GM18858 (cell line): ENCODE measurements at regions not wholly inside any gene's neighbourhood (a gene's known extent, or its start where the extent isn't known, plus 50 kb on each side); places are given as distances from the start of the nearest gene placed in this dataset.
"Not testable (repeated sequence)": the region's sequence is repeated elsewhere in the genome, so short reads cannot be mapped to it uniquely, and the experiment has no call there.

Experiments
- ATAC-seq: cut with Tn5 transposase; IDR thresholded peaks from one replicate; pipeline ENCODE4 v1.9.1; 2021; ENCODE audit not compliant: unreplicated experiment

DNA sequence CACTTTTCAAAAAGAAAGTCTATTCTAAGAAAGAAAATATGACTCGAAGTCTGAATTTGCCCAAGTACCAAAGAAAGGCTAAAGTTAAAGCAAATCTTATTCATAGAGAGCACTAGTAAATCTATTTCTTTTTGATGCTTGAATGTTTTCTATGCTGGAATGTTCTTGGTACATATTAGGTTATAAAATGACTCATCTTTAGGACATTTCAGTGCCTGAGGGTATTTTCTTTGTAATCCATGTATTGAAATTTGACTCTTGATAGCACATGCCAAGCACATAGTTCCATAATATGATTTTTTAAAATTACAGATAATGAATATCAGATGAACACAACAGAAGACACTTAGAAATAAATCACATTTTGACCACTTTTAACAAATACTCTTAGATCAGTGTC, 232.8 kb downstream of the TRIML1 start:
- ATAC-seq: no peak

DNA sequence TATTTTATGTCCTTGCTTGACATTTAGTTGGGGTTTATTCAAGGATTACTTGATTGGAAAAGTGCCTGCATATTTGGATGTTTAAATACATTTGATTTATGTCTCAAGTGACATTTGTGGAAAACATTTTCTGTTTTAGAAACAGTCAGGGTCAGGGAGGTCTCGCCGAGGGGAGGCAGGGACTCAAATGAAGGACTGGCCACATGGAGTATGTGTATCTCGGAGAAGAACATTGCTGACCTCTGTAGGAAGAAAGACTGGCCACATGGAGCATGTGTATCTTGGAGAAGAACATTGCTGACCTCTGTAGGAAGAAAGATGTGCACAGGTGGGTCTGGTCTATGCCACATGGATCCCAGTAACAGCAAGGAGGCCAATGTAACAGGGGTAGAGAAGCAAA, 233.6 kb downstream of the TRIML1 start:
- no peak for ATAC-seq

DNA sequence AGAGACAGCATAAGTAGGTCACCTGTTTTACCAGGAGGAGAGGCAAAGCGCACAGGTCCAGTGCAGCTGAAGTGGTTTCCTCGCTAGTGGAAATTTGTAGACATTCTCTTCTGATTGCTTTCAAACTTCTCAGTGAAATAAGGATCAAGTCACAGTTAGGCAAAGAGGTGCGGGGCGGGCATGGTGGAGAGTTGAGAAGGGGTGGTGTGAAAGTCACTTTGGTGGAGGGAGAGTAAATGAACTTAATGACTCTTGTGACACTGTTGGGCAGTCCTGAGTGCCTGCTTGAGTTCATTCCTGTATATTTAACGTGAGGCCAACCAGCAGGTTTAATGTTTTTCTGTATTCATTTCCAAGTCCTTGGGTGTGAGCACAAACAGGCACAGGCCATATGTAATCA, 235.6 kb downstream of the TRIML1 start:
- no peak for ATAC-seq

DNA sequence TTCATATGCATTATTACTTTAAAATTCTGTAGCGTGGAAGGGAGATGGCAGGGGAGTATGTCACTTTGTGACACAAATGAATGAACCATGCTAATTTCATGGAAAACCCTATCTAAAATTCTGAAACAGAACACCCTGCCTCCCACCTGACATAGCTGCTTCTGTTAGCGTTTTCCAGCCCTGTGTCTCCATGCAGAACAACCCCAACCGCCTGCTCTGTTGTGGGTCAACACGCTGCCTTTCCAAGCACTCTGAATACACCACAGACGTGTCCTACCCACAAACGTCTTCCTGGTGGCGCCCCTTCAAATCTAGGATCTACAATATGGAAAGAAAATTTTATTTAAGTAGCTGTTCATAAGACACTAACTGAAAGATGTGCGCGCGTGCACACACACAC, 238.6 kb downstream of the TRIML1 start:
- no peak for ATAC-seq

DNA sequence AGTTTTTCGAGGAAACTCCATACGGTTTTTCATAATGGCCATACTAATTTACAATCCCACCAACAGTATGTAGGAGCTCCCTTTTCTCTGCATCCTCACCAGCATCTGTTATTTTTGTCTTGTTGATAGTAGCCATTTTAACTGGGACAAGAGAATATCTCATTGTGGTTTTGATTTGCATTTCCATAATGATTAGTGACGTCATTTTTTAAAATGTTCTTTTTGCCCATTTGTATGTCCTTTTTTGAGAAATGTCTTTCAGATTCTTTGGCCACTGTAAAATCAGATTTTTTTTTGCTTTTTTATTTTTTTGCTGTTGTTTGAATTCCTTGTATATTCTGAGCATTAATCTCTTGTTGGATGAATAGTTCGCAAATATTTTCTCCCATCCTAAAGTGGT, 243.9 kb downstream of the TRIML1 start:
- no peak for ATAC-seq

DNA sequence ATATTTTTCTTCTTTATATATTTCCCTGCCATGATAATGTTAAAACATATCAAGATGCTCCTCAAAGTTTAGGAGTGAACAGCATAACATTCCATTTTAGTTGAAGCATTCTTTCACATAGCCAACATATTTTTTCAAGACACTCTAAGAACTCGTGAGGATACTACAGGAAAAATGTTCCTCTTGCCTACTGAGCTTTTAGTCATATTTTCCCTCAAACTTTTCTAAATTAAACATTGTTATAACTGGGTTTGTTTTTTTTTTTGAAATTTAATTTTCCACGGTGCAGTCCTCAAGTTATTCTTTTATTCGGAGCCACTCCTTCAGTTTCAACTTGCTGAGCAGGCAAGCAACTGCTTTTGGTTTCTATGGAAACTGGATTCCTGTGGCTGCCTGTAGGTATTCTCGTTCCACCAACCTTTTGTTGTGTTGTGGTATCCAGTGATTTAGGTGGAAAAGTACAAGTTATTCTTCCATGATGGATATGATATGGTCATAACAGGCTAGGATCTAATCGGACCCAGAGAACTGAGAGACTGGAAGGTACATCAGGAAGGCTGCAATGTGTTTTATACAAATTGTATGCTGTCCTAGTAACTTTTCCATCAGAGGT, 248.0 kb downstream of the TRIML1 start:
- no peak for ATAC-seq

DNA sequence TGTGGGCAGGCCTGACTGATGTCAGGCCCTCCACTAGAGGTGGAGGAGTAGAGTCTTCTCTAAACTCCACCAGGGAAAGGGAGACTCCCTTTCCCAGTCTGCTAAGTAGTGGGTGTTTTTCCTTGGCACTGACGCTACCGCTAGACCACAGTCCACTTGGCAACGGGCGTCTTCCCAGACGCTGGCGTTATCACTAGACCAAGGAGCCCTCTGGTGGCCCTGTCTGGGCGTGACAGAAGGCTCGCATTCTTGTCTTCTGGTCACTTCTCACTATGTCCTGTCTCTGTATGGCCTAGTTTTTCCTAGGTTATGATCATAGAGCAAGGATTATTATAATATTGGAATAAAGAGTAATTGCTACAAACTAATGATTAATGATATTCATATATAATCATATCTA, 252.1 kb downstream of the TRIML1 start:
- not testable (repeated sequence) for ATAC-seq

DNA sequence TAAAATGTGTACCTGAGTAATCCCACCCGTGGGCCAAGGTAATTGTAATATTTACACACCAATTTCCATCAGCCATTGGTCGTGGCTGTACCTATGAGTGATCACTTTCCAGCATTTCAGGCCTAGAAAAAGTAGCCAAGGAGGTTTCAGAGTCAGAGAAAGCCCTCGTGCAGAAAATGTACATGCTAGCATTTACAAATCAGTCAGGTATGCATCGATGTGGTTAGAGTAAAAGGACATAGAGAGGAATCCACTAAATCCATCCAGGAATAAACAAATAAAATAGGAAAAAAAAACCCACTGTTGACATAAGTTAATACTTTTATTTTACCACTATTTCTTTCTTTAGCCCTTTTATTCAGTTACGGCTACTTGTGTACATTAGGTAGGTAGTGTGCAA, 256.8 kb downstream of the TRIML1 start:
- ATAC-seq: no peak

DNA sequence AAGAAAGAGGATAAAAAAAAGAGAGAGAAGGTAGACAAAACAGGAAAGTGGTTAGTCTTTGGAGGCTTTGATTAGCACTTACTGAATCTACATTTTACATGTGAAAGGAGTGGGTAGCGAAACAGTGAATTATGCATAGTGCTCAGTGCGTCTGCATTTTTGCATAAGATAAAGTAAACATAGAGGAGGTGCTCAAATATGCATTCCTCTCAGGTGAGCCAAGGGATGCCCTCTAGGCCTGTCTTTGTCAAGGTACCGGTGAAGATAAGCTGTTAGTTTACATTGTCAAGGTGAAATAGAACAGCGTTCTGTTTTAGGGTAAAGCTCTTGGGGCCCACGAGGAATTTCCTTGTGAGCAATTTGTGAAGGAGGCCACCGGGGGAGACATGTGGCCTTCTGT, 260.6 kb downstream of the TRIML1 start:
- ATAC-seq: no peak

DNA sequence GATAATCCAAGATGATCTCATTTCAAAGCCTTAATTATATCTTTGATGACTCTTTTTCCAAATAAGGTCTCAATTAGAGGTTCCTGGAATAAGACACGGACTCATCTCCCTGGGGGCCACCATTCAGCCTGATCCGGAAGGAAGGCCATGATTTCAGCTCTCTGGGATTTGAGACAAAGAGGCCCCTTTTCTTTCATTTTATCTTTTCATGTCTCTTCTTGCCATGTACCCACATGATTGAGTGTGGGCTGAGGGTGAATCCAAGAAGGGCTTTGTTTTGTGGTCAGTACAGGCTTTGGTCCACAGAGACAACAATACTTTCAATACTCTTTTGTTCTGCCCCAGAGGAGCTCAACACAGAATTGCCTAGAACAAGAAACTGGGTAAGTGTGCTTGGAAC, 261.2 kb downstream of the TRIML1 start:
- no peak for ATAC-seq

DNA sequence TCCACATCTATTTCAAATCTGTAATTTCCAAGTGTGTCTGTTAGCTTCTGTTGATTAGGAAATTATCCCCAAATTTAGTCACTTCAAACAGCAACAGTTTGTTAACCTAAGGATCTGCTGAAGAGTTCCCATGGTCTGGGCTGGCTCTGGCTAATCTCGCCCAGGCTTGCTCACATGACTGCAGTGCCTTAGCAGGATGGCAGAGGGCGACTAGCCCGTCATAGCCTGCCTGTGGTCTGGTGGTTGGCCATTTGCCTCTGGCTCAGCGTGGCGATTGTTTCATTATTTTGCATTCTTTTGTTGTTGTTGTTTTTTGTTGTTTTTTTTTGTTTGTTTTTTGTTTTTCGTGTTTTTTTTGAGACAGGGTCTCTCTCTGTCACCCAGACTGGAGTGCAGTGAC, 264.0 kb downstream of the TRIML1 start:
- ATAC-seq: no peak

DNA sequence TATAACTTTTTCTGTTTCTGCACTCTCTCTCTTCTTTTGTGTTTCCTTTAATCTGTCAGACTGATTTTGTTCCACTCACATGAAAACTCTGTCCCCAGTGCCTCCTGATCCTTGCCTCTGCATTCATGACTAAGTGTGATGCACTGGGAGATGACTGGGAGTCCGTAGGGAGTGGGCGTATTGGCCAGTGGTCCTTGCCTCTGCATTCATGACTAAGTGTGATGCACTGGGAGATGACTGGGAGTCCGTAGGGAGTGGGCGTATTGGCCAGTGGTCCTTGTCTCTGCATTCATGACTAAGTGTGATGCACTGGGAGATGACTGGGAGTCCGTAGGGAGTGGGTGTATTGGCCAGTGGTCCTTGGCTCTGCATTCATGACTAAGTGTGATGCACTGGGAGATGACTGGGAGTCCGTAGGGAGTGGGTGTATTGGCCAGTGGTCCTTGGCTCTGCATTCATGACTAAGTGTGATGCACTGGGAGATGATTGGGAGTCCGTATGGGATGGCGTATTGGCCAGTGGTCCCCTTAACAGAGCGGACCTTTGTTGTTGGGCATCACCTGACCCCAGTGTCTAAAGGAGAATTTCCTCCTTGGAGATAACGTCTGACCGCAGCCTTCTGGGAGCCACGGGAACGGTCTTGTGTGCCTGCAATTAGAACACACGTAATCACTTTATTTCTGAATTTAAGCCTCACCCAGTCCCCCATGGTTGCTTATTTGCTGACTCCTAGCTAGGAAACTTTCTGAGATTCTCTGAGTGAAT, 266.0 kb downstream of the TRIML1 start:
- ATAC-seq: not testable (repeated sequence)

DNA sequence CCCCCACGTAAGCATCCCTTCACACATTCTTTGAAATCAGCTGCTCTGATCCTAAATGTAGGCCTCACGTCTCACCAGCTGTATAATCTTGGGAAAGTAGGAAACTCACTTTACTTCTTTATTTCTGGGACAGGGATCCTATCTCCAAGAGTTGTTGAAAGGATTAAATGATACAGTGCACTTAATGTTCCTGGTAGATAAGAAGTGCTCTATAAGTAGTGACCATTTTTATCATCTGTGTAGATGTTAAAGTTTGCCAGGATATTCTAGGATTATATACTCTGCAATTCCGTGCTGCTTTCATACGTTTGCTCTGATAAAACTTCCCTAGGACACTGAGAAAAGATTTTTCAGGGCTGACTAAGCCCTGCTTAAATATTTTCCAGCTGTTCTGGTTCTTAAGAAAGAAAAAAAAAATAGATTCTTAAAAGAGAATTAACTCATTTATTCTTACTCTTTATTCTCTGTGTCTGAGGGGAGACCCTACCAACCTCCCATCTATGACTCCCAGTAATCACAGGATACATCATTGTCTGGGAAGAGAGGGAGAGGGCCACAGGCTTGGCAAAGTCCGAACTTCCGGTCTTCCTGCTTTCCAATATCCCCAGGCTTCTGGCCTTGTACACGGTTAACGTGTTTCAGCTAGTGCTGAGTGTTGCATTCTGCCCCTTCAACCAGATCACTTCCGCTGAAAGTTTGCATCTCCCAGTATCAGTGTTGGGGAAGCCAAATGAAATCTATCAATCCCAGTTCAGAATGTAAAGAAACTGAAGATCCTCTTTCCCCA, 269.2 kb downstream of the TRIML1 start:
- no peak for ATAC-seq

DNA sequence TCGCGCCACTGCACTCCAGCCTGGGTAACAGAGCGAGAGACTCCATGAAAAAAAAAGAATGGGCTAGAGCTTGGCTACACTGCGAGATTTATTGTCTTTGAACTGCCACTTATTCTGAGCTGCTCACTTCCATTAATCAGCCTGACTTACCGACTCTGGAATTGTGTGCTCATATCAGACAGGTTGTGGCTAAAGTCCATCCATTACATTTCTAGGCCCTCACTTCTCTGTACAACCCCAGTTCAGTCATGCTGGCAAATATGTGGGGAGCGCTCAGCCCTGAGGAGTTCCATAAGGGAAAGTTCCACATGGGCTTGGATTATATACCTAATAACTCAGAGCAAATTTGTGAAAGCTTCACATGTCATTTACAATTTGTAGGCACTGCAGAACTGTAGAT, 270.6 kb downstream of the TRIML1 start:
- no peak for ATAC-seq

DNA sequence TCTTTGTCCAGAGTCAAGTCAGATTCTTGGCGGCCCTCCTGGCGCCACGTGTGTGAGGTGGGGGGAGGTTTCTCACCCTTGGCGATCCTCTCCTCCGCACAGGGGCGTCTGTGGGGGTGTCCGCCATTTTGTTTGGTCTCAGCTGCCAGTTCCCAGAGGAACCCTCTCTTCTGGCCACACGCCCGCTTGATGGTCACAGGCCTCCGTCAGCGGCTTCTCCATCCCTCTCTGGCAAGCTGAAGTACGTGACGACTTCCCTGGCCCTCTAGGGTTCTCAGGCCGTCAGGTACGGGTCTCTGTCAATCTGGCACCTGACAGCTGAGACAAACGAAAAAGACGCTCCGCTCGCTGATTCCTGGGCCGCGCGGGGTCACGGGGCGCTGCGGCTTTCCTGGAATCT, 272.6 kb downstream of the TRIML1 start:
- no peak for ATAC-seq

DNA sequence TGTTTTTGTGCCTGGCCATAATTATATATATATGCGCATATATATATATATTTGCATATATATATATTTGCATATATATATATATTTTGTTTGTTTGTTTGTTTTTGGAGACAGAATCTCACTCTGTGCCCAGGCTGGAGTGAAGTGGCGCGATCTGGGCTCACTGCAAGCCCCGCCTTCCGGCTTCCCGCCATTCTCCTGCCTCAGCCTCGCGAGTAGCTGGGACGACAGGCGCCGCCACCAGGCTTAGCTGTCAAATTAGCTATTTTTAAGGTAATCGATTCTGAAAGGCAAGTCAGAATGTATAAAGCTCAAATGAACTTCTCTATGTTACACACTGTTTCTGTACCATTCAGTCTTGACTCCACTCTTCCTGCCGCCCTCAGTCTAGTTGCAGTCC, 273.3 kb downstream of the TRIML1 start:
- no peak for ATAC-seq

DNA sequence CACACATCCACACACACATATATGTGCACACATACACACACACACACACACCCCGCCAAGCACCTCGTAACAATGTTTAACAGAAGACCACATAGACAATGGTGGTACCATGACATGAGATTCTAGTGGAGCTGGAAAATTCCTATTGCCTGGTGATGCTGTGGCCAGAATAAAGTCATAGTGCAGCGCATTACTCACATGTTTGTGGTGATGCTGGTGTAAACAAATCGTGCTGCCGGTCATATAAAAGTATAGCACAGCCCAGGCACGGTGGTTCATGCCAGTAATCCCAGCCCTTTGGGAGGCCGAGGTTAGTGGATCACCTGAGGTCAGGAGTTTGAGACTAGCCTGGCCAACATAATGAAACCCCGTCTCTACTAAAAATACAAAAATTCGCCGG, 275.2 kb downstream of the TRIML1 start:
- no peak for ATAC-seq

DNA sequence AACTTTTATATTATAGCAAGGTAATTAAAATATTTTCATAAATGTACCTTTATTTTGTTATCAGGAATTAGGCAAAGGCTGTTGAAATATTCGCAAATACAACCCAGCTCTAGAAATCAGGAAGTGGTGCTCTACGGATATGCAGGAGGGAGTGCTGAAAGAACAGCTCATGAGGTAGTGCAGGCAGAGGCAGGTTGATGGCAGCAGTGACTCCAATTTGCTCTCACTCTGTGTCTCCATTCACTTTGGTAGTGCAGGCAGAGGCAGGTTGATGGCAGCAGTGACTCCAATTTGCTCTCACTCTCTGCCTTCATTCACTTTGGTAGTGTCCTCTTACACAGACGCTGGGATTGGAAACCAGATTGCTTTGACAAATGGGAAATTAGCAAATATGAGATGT, 277.9 kb downstream of the TRIML1 start:
- ATAC-seq: no peak

DNA sequence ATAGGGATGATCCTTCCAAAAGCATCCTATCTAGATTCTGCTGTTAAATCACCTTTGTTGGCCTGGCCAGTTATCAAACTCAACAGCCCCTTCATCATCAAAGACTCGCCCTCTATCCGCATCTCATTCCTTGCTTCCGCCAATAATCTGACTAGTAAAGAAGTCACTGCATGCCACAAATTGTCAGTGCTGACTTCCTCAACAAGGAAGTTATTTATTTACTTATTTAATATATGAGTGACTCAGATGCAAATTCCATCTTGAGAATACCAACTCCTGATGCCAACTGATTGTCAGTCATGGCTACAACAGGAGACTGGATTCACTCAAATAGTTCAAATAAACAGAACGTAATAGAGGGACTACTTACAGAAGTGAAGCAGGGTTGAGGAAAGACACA, 283.8 kb downstream of the TRIML1 start:
- no peak for ATAC-seq

DNA sequence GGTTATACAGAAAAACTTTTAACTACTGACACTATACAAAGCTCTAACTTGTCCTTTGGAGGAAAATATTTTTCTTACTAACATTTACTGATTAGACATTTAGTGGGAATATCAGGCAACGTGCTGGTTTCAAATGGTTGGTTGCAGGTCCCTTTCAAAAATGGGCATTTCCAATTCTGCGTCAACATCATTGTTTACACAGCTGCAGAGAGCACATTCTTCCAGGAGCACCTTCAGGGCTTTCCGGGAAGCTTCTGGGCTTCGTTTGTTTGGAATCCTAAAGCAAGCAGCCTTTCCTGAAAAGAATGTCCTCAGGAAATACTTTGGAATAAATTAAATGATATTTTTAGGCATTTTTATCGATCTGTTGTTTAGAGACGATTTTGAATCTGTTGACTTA, 289.7 kb downstream of the TRIML1 start:
- ATAC-seq: no peak

DNA sequence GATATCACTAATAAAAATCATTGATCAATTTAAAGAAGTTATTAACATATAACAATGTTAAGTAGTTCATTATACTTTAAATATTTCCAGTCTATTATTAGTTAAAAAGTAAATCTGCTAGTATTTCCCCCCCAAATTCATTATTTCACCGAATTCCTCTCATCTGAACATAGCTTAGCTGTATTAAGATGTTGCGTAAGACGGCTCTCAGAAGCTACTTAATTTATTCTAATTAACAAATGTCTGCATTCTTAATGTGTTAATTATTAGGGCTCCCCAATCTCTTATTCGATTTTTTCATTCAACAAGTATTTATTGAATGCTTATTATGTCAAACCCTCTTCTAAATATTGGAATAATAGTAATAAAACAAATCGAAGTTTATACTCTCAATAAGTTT, 290.7 kb downstream of the TRIML1 start:
- no peak for ATAC-seq

DNA sequence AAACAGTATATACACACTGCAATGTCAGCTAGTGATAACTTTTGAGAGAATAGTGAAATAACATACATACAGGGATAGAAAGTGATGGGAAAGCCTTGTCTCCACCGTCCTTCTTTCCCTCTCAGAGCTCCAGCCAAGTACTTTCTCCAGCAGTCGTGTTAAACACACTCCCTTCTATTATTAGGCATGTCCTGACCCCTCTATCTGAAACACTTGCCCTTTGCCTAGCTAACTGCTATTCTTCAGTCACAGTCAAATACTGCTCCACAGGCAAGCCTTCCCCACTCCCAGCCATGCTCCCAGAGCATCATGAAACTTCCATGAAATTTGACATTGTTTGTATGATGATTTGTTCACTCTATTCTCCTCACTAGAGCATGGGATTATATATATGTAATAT, 291.1 kb downstream of the TRIML1 start:
- no peak for ATAC-seq
